ENCODE measurements at regions not wholly inside any gene's neighbourhood (a gene's known extent, or its start where the extent isn't known, plus 50 kb on each side); places are given as distances from the start of the nearest gene placed in this dataset.
"Not testable (repeated sequence)": the region's sequence is repeated elsewhere in the genome, so short reads cannot be mapped to it uniquely, and the experiment has no call there.

GRCh38 chr5:122209601-122210000, 80.3 kb downstream of the ZNF474 start:
- intact Hi-C loops (cut with micrococcal nuclease); H3K79me2 ChIP-seq (ENCODE audit: low read length); H4K20me1 ChIP-seq (ENCODE audit: low read length); H3K9me3 ChIP-seq (ENCODE audit: low read length); H3F3A ChIP-seq (ENCODE audit: low read length, unreplicated experiment); H3K9me2 ChIP-seq (replicated peaks; ENCODE audit: low read length); H3K9ac ChIP-seq (ENCODE audit: low read length); H2AFZ ChIP-seq (ENCODE audit: low read length); POLR2A ChIA-PET (ENCODE audit: unreplicated experiment); H3K4me1 ChIP-seq (ENCODE audit: insufficient read depth, low read length); H3K4me3 ChIP-seq (ENCODE audit: low read length); ATAC-seq; DNase-seq; CTCF ChIA-PET; H3K36me3 ChIP-seq (ENCODE audit: low read depth, low read length); H3K27me3 ChIP-seq (ENCODE audit: low read length); BruUV-seq (replicated peaks); H3K4me2 ChIP-seq (ENCODE audit: low read length); H3K27ac ChIP-seq (ENCODE audit: low read length): not testable (repeated sequence)

GRCh38 chr5:122218778-122219177, 89.4 kb downstream of the ZNF474 start:
- Histone ChIP-seq H3K79me2 (ENCODE audit: low read length) (no peaks in the 10 kb centered on the region), H3K9ac (ENCODE audit: low read length) (no peak overlapping the region), H3K36me3 (ENCODE audit: low read depth, low read length) (no peaks in the 10 kb centered on the region), H3K9me3 (ENCODE audit: low read length) (no peaks in the 10 kb centered on the region), H3K4me1 (ENCODE audit: insufficient read depth, low read length) (no peaks in the 10 kb centered on the region), H3F3A (ENCODE audit: low read length, unreplicated experiment) (no peaks in the 10 kb centered on the region), H3K27me3 (ENCODE audit: low read length) (peaks cover 13% of the 10 kb centered on the region), H3K27ac (ENCODE audit: low read length) (no peak overlapping the region), H4K20me1 (ENCODE audit: low read length) (no peaks in the 10 kb centered on the region), H3K9me2 (replicated peaks; ENCODE audit: low read length) (no peaks in the 10 kb centered on the region), H2AFZ (ENCODE audit: low read length) (no peak overlapping the region), H3K4me2 (ENCODE audit: low read length) (no peak overlapping the region), H3K4me3 (ENCODE audit: low read length) (no peak overlapping the region)
- DNase-seq, result no peak
- TF ChIP-seq EZH2 (IDR thresholded peaks at IDR 0.05; ENCODE audit: low read length, unreplicated experiment) (no peak), EZH2phosphoT487 (IDR thresholded peaks at IDR 0.05; ENCODE audit: borderline replicate concordance, low read length) (no peak)
- BruUV-seq (replicated peaks), result no TSS peak
- ChIA-PET CTCF (no interaction called here), POLR2A (ENCODE audit: unreplicated experiment) (no interaction called here)
- intact Hi-C loops (cut with micrococcal nuclease), result no loop called here
- ATAC-seq, result no peak

GRCh38 chr5:122219436-122220166, 90.3 kb downstream of the ZNF474 start:
- CTCF ChIA-PET, result no interaction called here

More at GRCh38 chr5:122219436-122220166, 90.3 kb downstream of the ZNF474 start:
- H3K9ac ChIP-seq (ENCODE audit: low read length), result no peak overlapping the region
- no peaks in the 10 kb centered on the region for H3K9me3 ChIP-seq (ENCODE audit: low read length)
- no peak for TF ChIP-seq EZH2phosphoT487 (IDR thresholded peaks at IDR 0.05; ENCODE audit: borderline replicate concordance, low read length)
- TF ChIP-seq, protein P1, sequence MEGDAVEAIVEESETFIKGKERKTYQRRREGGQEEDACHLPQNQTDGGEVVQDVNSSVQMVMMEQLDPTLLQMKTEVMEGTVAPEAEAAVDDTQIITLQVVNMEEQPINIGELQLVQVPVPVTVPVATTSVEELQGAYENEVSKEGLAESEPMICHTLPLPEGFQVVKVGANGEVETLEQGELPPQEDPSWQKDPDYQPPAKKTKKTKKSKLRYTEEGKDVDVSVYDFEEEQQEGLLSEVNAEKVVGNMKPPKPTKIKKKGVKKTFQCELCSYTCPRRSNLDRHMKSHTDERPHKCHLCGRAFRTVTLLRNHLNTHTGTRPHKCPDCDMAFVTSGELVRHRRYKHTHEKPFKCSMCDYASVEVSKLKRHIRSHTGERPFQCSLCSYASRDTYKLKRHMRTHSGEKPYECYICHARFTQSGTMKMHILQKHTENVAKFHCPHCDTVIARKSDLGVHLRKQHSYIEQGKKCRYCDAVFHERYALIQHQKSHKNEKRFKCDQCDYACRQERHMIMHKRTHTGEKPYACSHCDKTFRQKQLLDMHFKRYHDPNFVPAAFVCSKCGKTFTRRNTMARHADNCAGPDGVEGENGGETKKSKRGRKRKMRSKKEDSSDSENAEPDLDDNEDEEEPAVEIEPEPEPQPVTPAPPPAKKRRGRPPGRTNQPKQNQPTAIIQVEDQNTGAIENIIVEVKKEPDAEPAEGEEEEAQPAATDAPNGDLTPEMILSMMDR (conservative IDR thresholded peaks at IDR 0.05; ENCODE audit: low read depth, low read length), result no peak
- no peak for TF ChIP-seq EZH2 (IDR thresholded peaks at IDR 0.05; ENCODE audit: low read length, unreplicated experiment)
- no peak overlapping the region for H3K4me3 ChIP-seq (ENCODE audit: low read length)
- no TSS peak for BruUV-seq (replicated peaks)
- no peaks in the 10 kb centered on the region for H3K36me3 ChIP-seq (ENCODE audit: low read depth, low read length)
- H3K27ac ChIP-seq (ENCODE audit: low read length), result no peak overlapping the region
- intact Hi-C loops (cut with micrococcal nuclease), result no loop called here
- ATAC-seq (no peak), DNase-seq (no peak)
- H3K27me3 ChIP-seq (ENCODE audit: low read length), result peaks cover 13% of the 10 kb centered on the region
- H3K4me1 ChIP-seq (ENCODE audit: insufficient read depth, low read length), result no peaks in the 10 kb centered on the region
- H3K9me2 ChIP-seq (replicated peaks; ENCODE audit: low read length), result no peaks in the 10 kb centered on the region
- no peak overlapping the region for H3K4me2 ChIP-seq (ENCODE audit: low read length)
- H3F3A ChIP-seq (ENCODE audit: low read length, unreplicated experiment), result no peaks in the 10 kb centered on the region
- POLR2A ChIA-PET (ENCODE audit: unreplicated experiment), result no interaction called here
- no peaks in the 10 kb centered on the region for H4K20me1 ChIP-seq (ENCODE audit: low read length)
- H2AFZ ChIP-seq (ENCODE audit: low read length), result no peak overlapping the region
- H3K79me2 ChIP-seq (ENCODE audit: low read length), result no peaks in the 10 kb centered on the region

All from PC-3 (cell line).